GM18909 (cell line): ENCODE measurements at regions not wholly inside any gene's neighbourhood (a gene's known extent, or its start where the extent isn't known, plus 50 kb on each side); places are given as distances from the start of the nearest gene placed in this dataset.
A peak's percentile ranks its signal among the peaks of the same experiment; 100 is the strongest.

ENCODE experiments used
- ATAC-seq: cut with Tn5 transposase; IDR thresholded peaks from one replicate; pipeline ENCODE4 v1.9.1; 2021; ENCODE audit warnings: mild to moderate bottlenecking; ENCODE audit not compliant: unreplicated experiment, poor library complexity

- ATAC-seq, result no peak
Measured at GRCh38 chrX:10076765-10077164, 80.0 kb upstream of the CLCN4 start.

GRCh38 chrX:10077425-10078188 is 79.2 kb upstream of the CLCN4 start:
- ATAC-seq, result no peak

GRCh38 chrX:10078266-10078665 is 78.5 kb upstream of the CLCN4 start:
- no peak for ATAC-seq

- ATAC-seq, result no peak
Measured at GRCh38 chrX:10079231-10079630, 77.5 kb upstream of the CLCN4 start.

GRCh38 chrX:10083809-10084208 is 73.0 kb upstream of the CLCN4 start:
- ATAC-seq, result no peak

GRCh38 chrX:10085223-10085622 is 71.6 kb upstream of the CLCN4 start:
- ATAC-seq, result peak; percentile 38

GRCh38 chrX:10086676-10087075 is 70.1 kb upstream of the CLCN4 start:
- ATAC-seq, result no peak

GRCh38 chrX:10087391-10087790 is 69.4 kb upstream of the CLCN4 start:
- no peak for ATAC-seq

- ATAC-seq, result no peak
Measured at GRCh38 chrX:10089378-10089795, 67.4 kb upstream of the CLCN4 start.

- ATAC-seq, result no peak
Measured at GRCh38 chrX:10090319-10090718, 66.5 kb upstream of the CLCN4 start.

- ATAC-seq, result no peak
Measured at GRCh38 chrX:10095246-10095645, 61.5 kb upstream of the CLCN4 start.

GRCh38 chrX:10095698-10096432 is 60.9 kb upstream of the CLCN4 start:
- no peak for ATAC-seq

- ATAC-seq, result peak; percentile 79
Measured at GRCh38 chrX:10098270-10098713, 58.5 kb upstream of the CLCN4 start.

GRCh38 chrX:10099411-10099810 is 57.4 kb upstream of the CLCN4 start:
- no peak for ATAC-seq

- no peak for ATAC-seq
Measured at GRCh38 chrX:10101269-10101668, 55.5 kb upstream of the CLCN4 start.

GRCh38 chrX:10102046-10102704 is 54.6 kb upstream of the CLCN4 start:
- ATAC-seq, result no peak

- no peak for ATAC-seq
Measured at GRCh38 chrX:10103023-10103422, 53.8 kb upstream of the CLCN4 start.

GRCh38 chrX:10104958-10105658 is 51.7 kb upstream of the CLCN4 start:
- ATAC-seq, result no peak

- no peak for ATAC-seq
Measured at GRCh38 chrX:10106806-10107205, 50.0 kb upstream of the CLCN4 start.
